DND-41 (cell line): ENCODE measurements at regions not wholly inside any gene's neighbourhood (a gene's known extent, or its start where the extent isn't known, plus 50 kb on each side); places are given as distances from the start of the nearest gene placed in this dataset.

ENCODE experiments used
- ATAC-seq: fragments of 200-7000 bp; cut with Tn5 transposase; 3 replicates; pipeline ENCODE4 v1.9.1; 2021; ENCODE audit warnings: low read depth; ENCODE audit not compliant: insufficient read depth
- DNase-seq: peaks from one replicate; pipeline ENCODE4 v3.0.0-alpha.2; 2020
- H2AFZ ChIP-seq: 2 replicates; pipeline ENCODE4 v1.6.0; 2012; ENCODE audit warnings: low read depth, low read length
- H3K27ac ChIP-seq: 2 replicates; pipeline ENCODE4 v1.5.1; 2012; ENCODE audit warnings: low read length, inconsistent platforms
- H3K27me3 ChIP-seq: fragments of 200-600 bp; sonication (generic); 2 replicates; pipeline ENCODE4 v1.6.0; 2012; ENCODE audit warnings: low read length, mild to moderate bottlenecking, inconsistent platforms; ENCODE audit not compliant: insufficient read depth, poor library complexity
- H3K36me3 ChIP-seq: 2 replicates; pipeline ENCODE4 v1.5.1; 2012; ENCODE audit warnings: low read length, inconsistent platforms; ENCODE audit not compliant: insufficient read depth
- H3K4me1 ChIP-seq: 2 replicates; pipeline ENCODE4 v1.5.1; 2012; ENCODE audit warnings: mild to moderate bottlenecking, low read length; ENCODE audit not compliant: insufficient read depth
- H3K4me2 ChIP-seq: 2 replicates; pipeline ENCODE4 v1.6.0; 2012; ENCODE audit warnings: mild to moderate bottlenecking, moderate library complexity, low read length, inconsistent platforms; ENCODE audit not compliant: insufficient read depth
- H3K4me3 ChIP-seq, 2 experiments: fragments of 200-600 bp in 1 of 2; shearing (Covaris generic) in 1 of 2; 2 replicates each; pipeline ENCODE4 v1.5.1; 2012 to 2016; ENCODE audit warnings: inconsistent platforms in 2 of 2, low read length in 2 of 2, mild to moderate bottlenecking in 2 of 2, low read depth in 1 of 2, moderate library complexity in 1 of 2
- H3K79me2 ChIP-seq: 2 replicates; pipeline ENCODE4 v1.6.0; 2012; ENCODE audit warnings: low read length, inconsistent platforms; ENCODE audit not compliant: insufficient read depth
- H3K9ac ChIP-seq: 2 replicates; pipeline ENCODE4 v1.6.0; 2012; ENCODE audit warnings: low read depth, mild to moderate bottlenecking, inconsistent platforms, low read length, moderate library complexity
- H3K9me3 ChIP-seq: 2 replicates; pipeline ENCODE4 v1.5.1; 2012; ENCODE audit warnings: low read length, moderate library complexity, mild to moderate bottlenecking, inconsistent platforms; ENCODE audit not compliant: insufficient read depth, severe bottlenecking
- H4K20me1 ChIP-seq: 2 replicates; pipeline ENCODE4 v1.6.0; 2012; ENCODE audit warnings: low read length; ENCODE audit not compliant: insufficient read depth
- CTCF ChIP-seq: IDR thresholded peaks from 2 replicates; pipeline ENCODE4 v1.5.1; 2012; ENCODE audit warnings: borderline replicate concordance, low read length, moderate library complexity, mild to moderate bottlenecking; ENCODE audit not compliant: poor library complexity, severe bottlenecking; ENCODE audit errors: extremely low read depth
- EZH2 ChIP-seq: IDR thresholded peaks from 3 replicates; pipeline ENCODE4 v1.6.1; 2012; ENCODE audit warnings: borderline replicate concordance, low read depth, mild to moderate bottlenecking, moderate library complexity, low read length, inconsistent platforms; ENCODE audit not compliant: severe bottlenecking

GRCh38 chr18:54465502-54465901 lies 107.8 kb downstream of the C18orf54 start:
- H3K79me2 ChIP-seq, result no peaks in the 10 kb centered on the region
- no peaks in the 10 kb centered on the region for H3K4me1 ChIP-seq
- DNase-seq (no peak), ATAC-seq (no peak)
- H2AFZ ChIP-seq, result no peak overlapping the region
- no peaks in the 10 kb centered on the region for H4K20me1 ChIP-seq
- TF ChIP-seq CTCF (no peak), EZH2 (no peak)
- H3K9me3 ChIP-seq, result peaks cover 5% of the 10 kb centered on the region
- H3K36me3 ChIP-seq, result no peaks in the 10 kb centered on the region
- H3K27ac ChIP-seq, result no peak overlapping the region
- H3K27me3 ChIP-seq, result no peaks in the 10 kb centered on the region
- H3K9ac ChIP-seq, result no peak overlapping the region
- H3K4me3 ChIP-seq, result no peak overlapping the region
- H3K4me2 ChIP-seq, result no peak overlapping the region

DNA sequence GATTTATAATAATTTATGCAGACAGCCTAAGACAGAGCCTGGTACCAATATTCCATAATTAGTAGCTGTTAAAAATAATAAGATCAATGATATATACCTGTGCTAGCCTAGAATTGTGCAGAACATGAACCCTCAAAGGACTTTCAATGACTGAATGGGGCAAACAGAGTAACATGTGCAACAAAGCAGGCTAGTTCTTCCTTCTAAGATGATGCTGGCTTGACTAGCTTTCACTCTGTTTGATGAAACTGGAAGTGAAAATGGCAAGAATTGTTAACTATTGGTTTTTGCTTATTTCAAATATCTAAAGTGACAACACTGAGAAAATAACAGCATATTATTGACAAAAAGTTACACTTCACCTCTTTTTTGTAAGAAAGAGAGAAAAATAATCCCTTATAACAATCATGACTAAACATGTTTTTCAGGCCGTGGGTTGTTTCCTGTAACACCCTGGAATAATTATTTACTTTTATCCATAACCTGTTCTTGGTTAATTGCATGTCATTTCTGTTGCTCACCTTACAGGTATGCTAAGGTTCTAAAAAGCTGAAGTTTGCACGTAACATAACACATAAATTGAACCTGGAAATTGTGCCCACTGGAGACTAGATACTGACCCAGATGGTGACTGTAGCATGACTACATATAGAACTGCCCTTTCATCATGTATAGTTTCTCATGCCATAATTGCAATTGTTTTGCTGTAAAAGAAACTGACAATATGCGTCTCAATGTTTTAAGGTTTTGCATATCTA lies 108.7 kb downstream of the C18orf54 start:
- H3K9me3 ChIP-seq, result peaks cover 5% of the 10 kb centered on the region
- no peak overlapping the region for H3K27ac ChIP-seq
- H3K27me3 ChIP-seq, result no peaks in the 10 kb centered on the region
- H2AFZ ChIP-seq, result no peak overlapping the region
- H3K4me1 ChIP-seq, result no peaks in the 10 kb centered on the region
- H3K4me3 ChIP-seq, result no peak overlapping the region
- ATAC-seq (no peak), DNase-seq (no peak)
- H3K4me2 ChIP-seq, result no peak overlapping the region
- H3K9ac ChIP-seq, result no peak overlapping the region
- no peaks in the 10 kb centered on the region for H3K79me2 ChIP-seq
- no peaks in the 10 kb centered on the region for H4K20me1 ChIP-seq
- H3K36me3 ChIP-seq, result no peaks in the 10 kb centered on the region
- TF ChIP-seq CTCF (no peak), EZH2 (no peak)

DNA sequence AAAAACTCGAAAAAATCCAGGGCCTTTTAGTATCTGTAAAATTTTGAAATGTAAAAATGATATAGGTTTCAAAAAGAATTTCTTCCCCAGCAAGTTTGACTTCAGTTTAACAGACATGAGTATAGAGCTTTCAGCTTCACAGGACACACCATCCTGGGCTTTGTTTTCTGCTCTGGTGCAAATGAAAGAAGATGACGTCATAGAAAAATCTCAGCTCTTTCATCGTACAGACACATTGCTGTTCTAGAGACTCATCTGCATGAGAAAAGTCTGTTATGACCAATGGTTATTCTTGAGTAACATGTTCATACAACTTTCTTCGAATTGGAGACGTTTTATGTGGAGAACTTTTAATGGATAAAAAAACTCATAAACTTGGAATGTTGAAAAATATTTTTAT lies 111.7 kb upstream of the DYNAP start:
- DNase-seq (no peak), ATAC-seq (no peak)
- Histone ChIP-seq H3K27me3 (no peaks in the 10 kb centered on the region), H3K36me3 (no peaks in the 10 kb centered on the region), H3K9me3 (no peaks in the 10 kb centered on the region), H3K79me2 (no peaks in the 10 kb centered on the region), H4K20me1 (no peaks in the 10 kb centered on the region), H3K4me1 (no peaks in the 10 kb centered on the region), H3K4me2 (no peak overlapping the region), H3K27ac (no peak overlapping the region), H3K9ac (no peak overlapping the region), H3K4me3 (no peak overlapping the region), H2AFZ (no peak overlapping the region)
- TF ChIP-seq CTCF, result no peak
